ENCODE measurements at regions not wholly inside any gene's neighbourhood (a gene's known extent, or its start where the extent isn't known, plus 50 kb on each side); places are given as distances from the start of the nearest gene placed in this dataset.

- TF ChIP-seq POLR2A (IDR thresholded peaks at IDR 0.05; ENCODE audit: low read depth) (no peak), CTCF (IDR thresholded peaks at IDR 0.05) (no peak)
These were observed 1297.6 kb upstream of the GOT2 start for GRCh38 chr16:60031740-60032139.
